DND-41 (cell line): ENCODE measurements at regions not wholly inside any gene's neighbourhood (a gene's known extent, or its start where the extent isn't known, plus 50 kb on each side); places are given as distances from the start of the nearest gene placed in this dataset.

Experiments used
- CTCF ChIP-seq: IDR thresholded peaks from 2 replicates; pipeline ENCODE4 v1.5.1; 2012; ENCODE audit warnings: borderline replicate concordance, low read length, moderate library complexity, mild to moderate bottlenecking; ENCODE audit not compliant: poor library complexity, severe bottlenecking; ENCODE audit errors: extremely low read depth
- EZH2 ChIP-seq: IDR thresholded peaks from 3 replicates; pipeline ENCODE4 v1.6.1; 2012; ENCODE audit warnings: borderline replicate concordance, low read depth, mild to moderate bottlenecking, moderate library complexity, low read length, inconsistent platforms; ENCODE audit not compliant: severe bottlenecking

DNA sequence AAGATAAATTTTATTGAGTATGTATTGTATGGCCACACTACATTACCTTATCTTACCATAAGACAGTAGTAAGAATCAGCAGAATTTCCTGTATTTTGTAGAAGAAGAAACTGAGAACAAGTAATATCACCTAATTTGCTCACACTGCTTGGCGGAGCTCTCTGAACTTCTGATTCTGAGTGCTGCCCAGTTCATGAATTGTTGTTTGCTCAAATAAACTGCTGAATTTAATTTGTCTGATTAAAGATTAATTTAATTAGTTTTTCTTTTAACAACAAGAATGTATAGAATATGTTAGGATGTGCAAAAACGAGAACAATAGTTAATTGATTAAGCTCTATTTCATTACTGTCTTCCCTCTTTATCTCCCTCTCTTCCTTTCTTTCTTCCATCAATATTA lies 100.1 kb upstream of the ERBB4 start:
- TF ChIP-seq CTCF = no peak
- no peak for TF ChIP-seq EZH2
